Keratinocyte (primary cell): ENCODE measurements at regions not wholly inside any gene's neighbourhood (a gene's known extent, or its start where the extent isn't known, plus 50 kb on each side); places are given as distances from the start of the nearest gene placed in this dataset.

Experiments used
- CTCF ChIP-seq, 3 experiments: IDR thresholded peaks in 1 of 3; conservative IDR thresholded peaks in 1 of 3; optimal IDR thresholded peaks in 1 of 3; 2 replicates in 2 of 3; 3 replicates in 1 of 3; pipeline versions ENCODE3 to v1.5.1; 2011; ENCODE audit warnings: low read length in 3 of 3, mild to moderate bottlenecking in 3 of 3, moderate library complexity in 2 of 3, control low read depth in 1 of 3, inconsistent platforms in 1 of 3; ENCODE audit not compliant: insufficient read depth in 2 of 3; ENCODE audit errors: extremely low read depth in 1 of 3
- EZH2 ChIP-seq: IDR thresholded peaks from one replicate; pipeline ENCODE4 v1.6.1; 2012; ENCODE audit warnings: inconsistent platforms, mild to moderate bottlenecking, low read length, moderate library complexity

GRCh38 chr6:139583420-139583819, 209.0 kb upstream of the CITED2 start:
- TF ChIP-seq CTCF (optimal IDR thresholded peaks at IDR 0.05 in 1 of 3, IDR thresholded peaks at IDR 0.05 in 1 of 3, conservative IDR thresholded peaks at IDR 0.05 in 1 of 3; ENCODE audit: extremely low read depth in 1 of 3, insufficient read depth in 2 of 3, low read length in 3 of 3) (no peak), EZH2 (no peak)
